ENCODE measurements at regions not wholly inside any gene's neighbourhood (a gene's known extent, or its start where the extent isn't known, plus 50 kb on each side); places are given as distances from the start of the nearest gene placed in this dataset.

DNA sequence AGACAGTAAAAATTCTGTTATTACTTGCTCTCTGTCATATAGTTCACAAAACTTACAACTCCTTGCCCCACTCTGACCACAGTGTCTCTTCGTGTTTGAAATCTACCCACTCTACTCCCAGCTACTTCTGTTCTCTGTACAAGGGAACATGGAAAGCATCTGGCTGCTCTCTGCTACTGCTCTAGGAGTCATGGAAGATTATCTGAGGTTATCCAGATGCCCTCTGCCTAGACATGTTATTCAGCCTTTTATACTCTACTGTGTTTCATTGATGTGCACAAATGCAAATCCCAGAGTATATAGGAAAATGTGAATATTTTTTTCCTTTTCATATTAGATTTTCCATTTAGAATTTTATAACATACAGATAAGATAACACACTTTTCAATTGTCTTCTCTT is 1525.6 kb downstream of the MAT2B start:
- H4K20me1 ChIP-seq (ENCODE audit: insufficient read depth) = no peaks in the 10 kb centered on the region
- H3K27ac ChIP-seq (ENCODE audit: low read length) = no peak overlapping the region
- no peak overlapping the region for H3K4me3 ChIP-seq (ENCODE audit: low read length)
- H3K9me3 ChIP-seq (ENCODE audit: low read length) = no peaks in the 10 kb centered on the region
- H3K4me2 ChIP-seq (ENCODE audit: low read length) = no peak overlapping the region
- no peaks in the 10 kb centered on the region for H3K36me3 ChIP-seq (ENCODE audit: insufficient read depth, low read length)
- TF ChIP-seq, protein P1, sequence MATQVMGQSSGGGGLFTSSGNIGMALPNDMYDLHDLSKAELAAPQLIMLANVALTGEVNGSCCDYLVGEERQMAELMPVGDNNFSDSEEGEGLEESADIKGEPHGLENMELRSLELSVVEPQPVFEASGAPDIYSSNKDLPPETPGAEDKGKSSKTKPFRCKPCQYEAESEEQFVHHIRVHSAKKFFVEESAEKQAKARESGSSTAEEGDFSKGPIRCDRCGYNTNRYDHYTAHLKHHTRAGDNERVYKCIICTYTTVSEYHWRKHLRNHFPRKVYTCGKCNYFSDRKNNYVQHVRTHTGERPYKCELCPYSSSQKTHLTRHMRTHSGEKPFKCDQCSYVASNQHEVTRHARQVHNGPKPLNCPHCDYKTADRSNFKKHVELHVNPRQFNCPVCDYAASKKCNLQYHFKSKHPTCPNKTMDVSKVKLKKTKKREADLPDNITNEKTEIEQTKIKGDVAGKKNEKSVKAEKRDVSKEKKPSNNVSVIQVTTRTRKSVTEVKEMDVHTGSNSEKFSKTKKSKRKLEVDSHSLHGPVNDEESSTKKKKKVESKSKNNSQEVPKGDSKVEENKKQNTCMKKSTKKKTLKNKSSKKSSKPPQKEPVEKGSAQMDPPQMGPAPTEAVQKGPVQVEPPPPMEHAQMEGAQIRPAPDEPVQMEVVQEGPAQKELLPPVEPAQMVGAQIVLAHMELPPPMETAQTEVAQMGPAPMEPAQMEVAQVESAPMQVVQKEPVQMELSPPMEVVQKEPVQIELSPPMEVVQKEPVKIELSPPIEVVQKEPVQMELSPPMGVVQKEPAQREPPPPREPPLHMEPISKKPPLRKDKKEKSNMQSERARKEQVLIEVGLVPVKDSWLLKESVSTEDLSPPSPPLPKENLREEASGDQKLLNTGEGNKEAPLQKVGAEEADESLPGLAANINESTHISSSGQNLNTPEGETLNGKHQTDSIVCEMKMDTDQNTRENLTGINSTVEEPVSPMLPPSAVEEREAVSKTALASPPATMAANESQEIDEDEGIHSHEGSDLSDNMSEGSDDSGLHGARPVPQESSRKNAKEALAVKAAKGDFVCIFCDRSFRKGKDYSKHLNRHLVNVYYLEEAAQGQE (IDR thresholded peaks at IDR 0.05; ENCODE audit: borderline replicate concordance) = no peak
- TF ChIP-seq EZH2 (IDR thresholded peaks at IDR 0.05; ENCODE audit: borderline replicate concordance, insufficient read depth, low read length, poor library complexity, severe bottlenecking) = no peak
- TF ChIP-seq RAD21 (conservative IDR thresholded peaks at IDR 0.05) = no peak
- TF ChIP-seq SMC3 (conservative IDR thresholded peaks at IDR 0.05; ENCODE audit: poor library complexity) = no peak
- no peaks in the 10 kb centered on the region for H3F3A ChIP-seq (ENCODE audit: insufficient read depth, low read length, poor library complexity, severe bottlenecking)
- H2AFZ ChIP-seq (ENCODE audit: low read depth, low read length) = no peak overlapping the region
- H3K27me3 ChIP-seq (ENCODE audit: insufficient read depth, low read depth, low read length) = no peaks in the 10 kb centered on the region
- H3K79me2 ChIP-seq (replicated peaks; ENCODE audit: insufficient read depth, low read length) = no peaks in the 10 kb centered on the region
- H3K9me2 ChIP-seq (ENCODE audit: insufficient read depth, low read length) = no peaks in the 10 kb centered on the region
- H3K9ac ChIP-seq (ENCODE audit: low read length) = no peak overlapping the region

DNA sequence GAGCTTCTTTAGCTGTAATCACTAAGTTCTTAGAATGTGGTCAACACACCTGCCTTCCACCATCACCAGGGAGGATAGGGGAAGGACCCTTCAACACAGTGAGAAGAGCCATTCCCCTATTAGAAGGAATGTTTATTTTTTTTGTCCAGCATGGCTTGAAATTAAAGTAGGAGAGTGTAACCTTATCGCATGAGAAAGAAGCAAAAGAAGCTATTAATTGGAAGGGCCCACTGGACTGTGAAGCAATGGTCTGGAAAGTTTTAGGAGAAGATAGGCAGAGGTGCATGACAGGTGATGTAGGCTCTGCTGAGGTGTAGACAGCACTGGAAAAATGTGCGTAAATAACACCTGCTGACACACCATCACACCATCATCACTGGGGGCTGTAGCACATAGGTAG is 1526.0 kb downstream of the MAT2B start:
- Histone ChIP-seq H3F3A (ENCODE audit: insufficient read depth, low read length, poor library complexity, severe bottlenecking) (no peaks in the 10 kb centered on the region), H4K20me1 (ENCODE audit: insufficient read depth) (no peaks in the 10 kb centered on the region), H2AFZ (ENCODE audit: low read depth, low read length) (no peak overlapping the region), H3K79me2 (replicated peaks; ENCODE audit: insufficient read depth, low read length) (no peaks in the 10 kb centered on the region), H3K9me3 (ENCODE audit: low read length) (no peaks in the 10 kb centered on the region), H3K27me3 (ENCODE audit: insufficient read depth, low read depth, low read length) (no peaks in the 10 kb centered on the region), H3K9me2 (ENCODE audit: insufficient read depth, low read length) (no peaks in the 10 kb centered on the region), H3K4me3 (ENCODE audit: low read length) (no peak overlapping the region), H3K9ac (ENCODE audit: low read length) (no peak overlapping the region), H3K36me3 (ENCODE audit: insufficient read depth, low read length) (no peaks in the 10 kb centered on the region), H3K27ac (ENCODE audit: low read length) (no peak overlapping the region), H3K4me2 (ENCODE audit: low read length) (no peak overlapping the region)
- TF ChIP-seq, protein P2, sequence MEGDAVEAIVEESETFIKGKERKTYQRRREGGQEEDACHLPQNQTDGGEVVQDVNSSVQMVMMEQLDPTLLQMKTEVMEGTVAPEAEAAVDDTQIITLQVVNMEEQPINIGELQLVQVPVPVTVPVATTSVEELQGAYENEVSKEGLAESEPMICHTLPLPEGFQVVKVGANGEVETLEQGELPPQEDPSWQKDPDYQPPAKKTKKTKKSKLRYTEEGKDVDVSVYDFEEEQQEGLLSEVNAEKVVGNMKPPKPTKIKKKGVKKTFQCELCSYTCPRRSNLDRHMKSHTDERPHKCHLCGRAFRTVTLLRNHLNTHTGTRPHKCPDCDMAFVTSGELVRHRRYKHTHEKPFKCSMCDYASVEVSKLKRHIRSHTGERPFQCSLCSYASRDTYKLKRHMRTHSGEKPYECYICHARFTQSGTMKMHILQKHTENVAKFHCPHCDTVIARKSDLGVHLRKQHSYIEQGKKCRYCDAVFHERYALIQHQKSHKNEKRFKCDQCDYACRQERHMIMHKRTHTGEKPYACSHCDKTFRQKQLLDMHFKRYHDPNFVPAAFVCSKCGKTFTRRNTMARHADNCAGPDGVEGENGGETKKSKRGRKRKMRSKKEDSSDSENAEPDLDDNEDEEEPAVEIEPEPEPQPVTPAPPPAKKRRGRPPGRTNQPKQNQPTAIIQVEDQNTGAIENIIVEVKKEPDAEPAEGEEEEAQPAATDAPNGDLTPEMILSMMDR (IDR thresholded peaks at IDR 0.05; ENCODE audit: poor library complexity, severe bottlenecking) = no peak
- TF ChIP-seq TAF1 (IDR thresholded peaks at IDR 0.05; ENCODE audit: low read depth) = no peak
- no peak for TF ChIP-seq EP300 (conservative IDR thresholded peaks at IDR 0.05; ENCODE audit: poor library complexity, severe bottlenecking)
- no peak for TF ChIP-seq POLR2AphosphoS5 (IDR thresholded peaks at IDR 0.05)
- no peak for TF ChIP-seq RAD21 (conservative IDR thresholded peaks at IDR 0.05)
- no peak for TF ChIP-seq EZH2 (IDR thresholded peaks at IDR 0.05; ENCODE audit: borderline replicate concordance, insufficient read depth, low read length, poor library complexity, severe bottlenecking)
- TF ChIP-seq, protein P1 (IDR thresholded peaks at IDR 0.05; ENCODE audit: borderline replicate concordance) = no peak
- TF ChIP-seq MXI1 (conservative IDR thresholded peaks at IDR 0.05; ENCODE audit: poor library complexity, severe bottlenecking) = no peak
